H1 (cell line): ENCODE measurements at regions not wholly inside any gene's neighbourhood (a gene's known extent, or its start where the extent isn't known, plus 50 kb on each side); places are given as distances from the start of the nearest gene placed in this dataset.

Source experiments
- CTCF ChIA-PET: fragments of 300-600 bp; sonication (Branson Sonifier 250); formaldehyde crosslinking; loops from one replicate; lab custom pipeline; 2021; ENCODE audit not compliant: partially characterized antibody; lab: Charles Lee
- POLR2A ChIA-PET: fragments of 300-600 bp; sonication (Branson Sonifier 250); formaldehyde crosslinking; loops from one replicate; lab custom pipeline; 2021; ENCODE audit warnings: inconsistent platforms; ENCODE audit not compliant: partially characterized antibody; lab: Charles Lee
- DNase-seq, 2 experiments: peaks; one replicate each; pipeline versions ENCODE4 v3.0.0 to v3.0.0-alpha.2; 2010 to 2022; ENCODE audit warnings: low spot score in 2 of 2, low read depth in 1 of 2, mixed read lengths in 1 of 2
- FAIRE-seq: peaks from 2 replicates; lab custom pipeline; 2011; peaks lifted over from hg19 to GRCh38; lab: Jason Lieb, UNC
- H2AFZ ChIP-seq: 2 replicates; pipeline ENCODE4 v1.8.1; 2012; ENCODE audit warnings: low read length, inconsistent platforms
- H2AK5ac ChIP-seq: 2 replicates; pipeline ENCODE4 v1.6.1; 2013; ENCODE audit warnings: low read depth, low read length
- H2BK120ac ChIP-seq: replicated peaks from 2 replicates; pipeline ENCODE3; 2013; ENCODE audit warnings: low read depth, low read length, inconsistent platforms
- H2BK12ac ChIP-seq: 2 replicates; pipeline ENCODE4 v1.6.1; 2013; ENCODE audit warnings: low read depth, low read length
- H2BK15ac ChIP-seq: 2 replicates; pipeline ENCODE4 v1.6.1; 2013; ENCODE audit warnings: low read length
- H2BK20ac ChIP-seq: 2 replicates; pipeline ENCODE4 v1.6.1; 2013; ENCODE audit warnings: low read length
- H2BK5ac ChIP-seq: 2 replicates; pipeline ENCODE4 v1.6.1; 2013; ENCODE audit warnings: low read depth, low read length
- H3K14ac ChIP-seq: 2 replicates; pipeline ENCODE4 v1.6.1; 2013; ENCODE audit warnings: inconsistent platforms; ENCODE audit not compliant: insufficient read length
- H3K18ac ChIP-seq: 2 replicates; pipeline ENCODE4 v1.6.1; 2013; ENCODE audit warnings: low read length; ENCODE audit errors: extremely low read depth
- H3K23ac ChIP-seq: 2 replicates; pipeline ENCODE4 v1.6.1; 2013; ENCODE audit warnings: inconsistent platforms; ENCODE audit not compliant: insufficient read length
- H3K23me2 ChIP-seq: 2 replicates; pipeline ENCODE4 v1.6.1; 2013; ENCODE audit warnings: low read depth, low read length
- H3K27ac ChIP-seq: 2 replicates; pipeline ENCODE4 v1.6.1; 2011; ENCODE audit warnings: low read depth, low read length, inconsistent platforms
- H3K27me3 ChIP-seq, 4 experiments: replicated peaks in 1 of 4; 1 replicate in 1 of 4; 2 replicates in 3 of 4; pipeline versions ENCODE4 v1.6.1 to v1.8.1; 2011 to 2013; ENCODE audit warnings: low read length in 3 of 4, mild to moderate bottlenecking in 3 of 4, inconsistent platforms in 2 of 4, mixed read lengths in 2 of 4, moderate library complexity in 1 of 4; ENCODE audit not compliant: control insufficient read depth in 3 of 4, insufficient read depth in 3 of 4; ENCODE audit errors: extremely low read depth in 1 of 4
- H3K36me3 ChIP-seq, 4 experiments: 2 replicates each; pipeline versions ENCODE4 v1.6.1 to v1.8.1; 2011 to 2013; ENCODE audit warnings: mild to moderate bottlenecking in 4 of 4, low read length in 3 of 4, moderate library complexity in 2 of 4, control low read depth in 1 of 4, inconsistent platforms in 1 of 4; ENCODE audit not compliant: insufficient read depth in 4 of 4, control insufficient read depth in 2 of 4
- H3K4ac ChIP-seq: replicated peaks from 2 replicates; pipeline ENCODE3; 2013; ENCODE audit warnings: low read length, low read depth, mixed read lengths, inconsistent platforms; ENCODE audit not compliant: insufficient read length
- H3K4me1 ChIP-seq, 4 experiments: replicated peaks in 1 of 4; 1 replicate in 1 of 4; 2 replicates in 3 of 4; pipeline versions ENCODE4 v1.6.1 to v1.8.1; 2011 to 2013; ENCODE audit warnings: low read length in 3 of 4, inconsistent platforms in 2 of 4, mixed read lengths in 1 of 4; ENCODE audit not compliant: insufficient read depth in 4 of 4, control insufficient read depth in 3 of 4
- H3K4me2 ChIP-seq, 2 experiments: 2 replicates each; pipeline versions ENCODE4 v1.6.1 to v1.8.1; 2011 to 2013; ENCODE audit warnings: low read depth in 2 of 2, low read length in 2 of 2, control low read depth in 1 of 2, inconsistent platforms in 1 of 2, mild to moderate bottlenecking in 1 of 2; ENCODE audit not compliant: insufficient read depth in 1 of 2
- H3K4me3 ChIP-seq, 4 experiments: fragments of 200-600, 300-600 bp in 1 of 4; sonication (generic), shearing (Covaris generic), sonication (Bioruptor Twin) in 1 of 4; 2 replicates each; pipeline versions ENCODE4 v1.5.1 to v1.8.1; 2011 to 2016; ENCODE audit warnings: low read length in 4 of 4, low read depth in 3 of 4, control low read depth in 2 of 4, inconsistent platforms in 2 of 4, mild to moderate bottlenecking in 2 of 4, mixed read lengths in 1 of 4, moderate library complexity in 1 of 4; ENCODE audit not compliant: insufficient read depth in 2 of 4; ENCODE audit errors: extremely low read depth in 1 of 4
- H3K56ac ChIP-seq: replicated peaks from 2 replicates; pipeline ENCODE3; 2013; ENCODE audit warnings: low read depth, mild to moderate bottlenecking, mixed read lengths, low read length, inconsistent platforms; ENCODE audit not compliant: insufficient read length
- H3K79me1 ChIP-seq: 2 replicates; pipeline ENCODE4 v1.6.1; 2013; ENCODE audit warnings: low read depth, low read length, control low read depth
- H3K79me2 ChIP-seq, 2 experiments: 2 replicates each; pipeline versions ENCODE4 v1.6.1 to v1.8.1; 2012 to 2013; ENCODE audit warnings: low read length in 2 of 2, mild to moderate bottlenecking in 2 of 2, inconsistent platforms in 1 of 2; ENCODE audit not compliant: insufficient read depth in 2 of 2, control insufficient read depth in 1 of 2
- H3K9ac ChIP-seq, 4 experiments: replicated peaks in 1 of 4; 1 replicate in 1 of 4; 2 replicates in 3 of 4; pipeline versions ENCODE4 v1.6.1 to v1.8.1; 2011 to 2013; ENCODE audit warnings: low read depth in 3 of 4, low read length in 3 of 4, control low read depth in 2 of 4, mild to moderate bottlenecking in 2 of 4, moderate library complexity in 2 of 4, inconsistent platforms in 1 of 4; ENCODE audit errors: extremely low read depth in 1 of 4
- H3K9me3 ChIP-seq, 2 experiments: 2 replicates each; pipeline versions ENCODE4 v1.6.1 to v1.8.1; 2012 to 2013; ENCODE audit warnings: mild to moderate bottlenecking in 2 of 2, moderate library complexity in 2 of 2, control low read depth in 1 of 2, inconsistent platforms in 1 of 2, low read depth in 1 of 2, low read length in 1 of 2, mixed read lengths in 1 of 2; ENCODE audit not compliant: insufficient read depth in 2 of 2
- H4K20me1 ChIP-seq, 2 experiments: replicated peaks in 1 of 2; 2 replicates each; pipeline versions ENCODE3 to v1.8.1; 2011 to 2013; ENCODE audit warnings: inconsistent platforms in 2 of 2, low read length in 2 of 2, mild to moderate bottlenecking in 1 of 2; ENCODE audit not compliant: insufficient read depth in 2 of 2, control insufficient read depth in 1 of 2
- H4K5ac ChIP-seq: 2 replicates; pipeline ENCODE4 v1.6.1; 2013; ENCODE audit warnings: low read length, low read depth, mixed read lengths, inconsistent platforms; ENCODE audit not compliant: insufficient read length
- H4K8ac ChIP-seq: 2 replicates; pipeline ENCODE4 v1.8.0; 2013; ENCODE audit warnings: mild to moderate bottlenecking, moderate library complexity, low read length, inconsistent platforms; ENCODE audit not compliant: insufficient read depth; ENCODE audit errors: extremely low read depth
- H4K91ac ChIP-seq: replicated peaks from 2 replicates; pipeline ENCODE3; 2013; ENCODE audit warnings: low read length, mixed read lengths, inconsistent platforms; ENCODE audit not compliant: insufficient read length
- BRCA1 ChIP-seq: IDR thresholded peaks from 2 replicates; pipeline ENCODE4 v1.6.1; 2012; ENCODE audit warnings: low read depth, low read length, improper control_type of control experiment
- CBX5 ChIP-seq: fragments of 300-800, 300-1000 bp; sonication (generic); IDR thresholded peaks from 2 replicates; pipeline ENCODE4 v1.7.1; 2016; ENCODE audit warnings: antibody characterized with exemption, low read length, low read depth
- FOSL1 ChIP-seq: IDR thresholded peaks from 2 replicates; pipeline ENCODE4 v1.6.1; 2011; ENCODE audit warnings: mild to moderate bottlenecking, low read depth, low read length, moderate library complexity; ENCODE audit not compliant: insufficient read depth
- HDAC2 ChIP-seq, 2 experiments: fragments of 300-600 bp in 1 of 2; sonication (generic) in 1 of 2; IDR thresholded peaks; 2 replicates each; pipeline ENCODE4 v1.6.1; 2011 to 2012; ENCODE audit warnings: low read depth in 2 of 2, low read length in 2 of 2, mild to moderate bottlenecking in 2 of 2, moderate library complexity in 2 of 2, borderline replicate concordance in 1 of 2, inconsistent platforms in 1 of 2
- KDM5A ChIP-seq: fragments of 200-600 bp; IDR thresholded peaks from 2 replicates; pipeline ENCODE4 v1.7.1; 2012; ENCODE audit warnings: mild to moderate bottlenecking, low read length, inconsistent platforms, mixed read lengths
- NRF1 ChIP-seq: IDR thresholded peaks from 2 replicates; pipeline ENCODE4 v1.6.1; 2011; ENCODE audit warnings: mild to moderate bottlenecking, low read depth, low read length, improper control_type of control experiment
- SIN3A ChIP-seq, 2 experiments: IDR thresholded peaks in 1 of 2; conservative IDR thresholded peaks in 1 of 2; 2 replicates each; pipeline ENCODE4 v1.6.1; 2011 to 2012; ENCODE audit warnings: low read length in 2 of 2, improper control_type of control experiment in 1 of 2, low read depth in 1 of 2, mild to moderate bottlenecking in 1 of 2
- TAF7 ChIP-seq: optimal IDR thresholded peaks from 2 replicates; pipeline ENCODE3; 2011; ENCODE audit warnings: low read depth, mild to moderate bottlenecking, inconsistent platforms, low read length, moderate library complexity, borderline replicate concordance
- ZNF274 ChIP-seq: IDR thresholded peaks from 2 replicates; pipeline ENCODE4 v1.7.0; 2012; ENCODE audit warnings: low read length, borderline replicate concordance; ENCODE audit errors: extremely low read depth
- WGBS, 2 experiments: shearing (Covaris generic) in 1 of 2; methylation state at CpG; one replicate each; pipeline versions ENCODE4 v1.1.6 to v1.1.7; 2013 to 2015; ENCODE audit warnings: low lambda C conversion rate in 2 of 2, mixed read lengths in 2 of 2, inconsistent platforms in 1 of 2, low coverage in 1 of 2, missing lambda C conversion rate in 1 of 2; ENCODE audit not compliant: insufficient replicate concordance in 2 of 2, insufficient coverage in 1 of 2, insufficient read length in 1 of 2; ENCODE audit errors: extremely low coverage in 1 of 2, missing lambda C conversion rate in 1 of 2; 5-methylcytosine and 5-hydroxymethylcytosine counted together

GRCh38 chr7:116328161-116328560, 117.8 kb downstream of the TES start:
- H3K36me3 ChIP-seq = no peaks in the 10 kb centered on the region
- H3K14ac ChIP-seq = no peak overlapping the region
- H4K20me1 ChIP-seq = no peaks in the 10 kb centered on the region
- WGBS, 2 experiments = 85% methylated on average over 1 of the region's 1 CpG; no CpG with 5 or more reads in 1 of the 2 experiments
- H2AFZ ChIP-seq = no peak overlapping the region
- H2BK5ac ChIP-seq = no peak overlapping the region
- no peak overlapping the region for H4K91ac ChIP-seq
- no peak overlapping the region for H3K27ac ChIP-seq
- H3K56ac ChIP-seq = no peak overlapping the region
- H3K79me2 ChIP-seq = no peaks in the 10 kb centered on the region
- no peaks in the 10 kb centered on the region for H3K79me1 ChIP-seq
- DNase-seq (no peak), FAIRE-seq (no peak)
- H2BK12ac ChIP-seq = no peak overlapping the region
- no peak overlapping the region for H4K8ac ChIP-seq
- no peak overlapping the region for H3K4me3 ChIP-seq
- H3K4ac ChIP-seq = no peak overlapping the region
- H2AK5ac ChIP-seq = no peak overlapping the region
- no peaks in the 10 kb centered on the region for H3K27me3 ChIP-seq
- TF ChIP-seq HDAC2 (IDR thresholded peaks at IDR 0.05; ENCODE audit: borderline replicate concordance in 1 of 2, low read depth in 2 of 2, low read length in 2 of 2) = no peak
- TF ChIP-seq ZNF274 = no peak
- no peak for TF ChIP-seq SIN3A (conservative IDR thresholded peaks at IDR 0.05 in 1 of 2, IDR thresholded peaks at IDR 0.05 in 1 of 2; ENCODE audit: low read depth in 1 of 2, low read length in 2 of 2)
- TF ChIP-seq CBX5 = no peak
- TF ChIP-seq BRCA1 = no peak
- TF ChIP-seq FOSL1 = no peak
- no peak for TF ChIP-seq KDM5A
- TF ChIP-seq NRF1 = no peak
- no peak for TF ChIP-seq TAF7
- POLR2A ChIA-PET = no interaction called here
- H3K23ac ChIP-seq = no peak overlapping the region
- H2BK20ac ChIP-seq = no peak overlapping the region
- no peak overlapping the region for H3K9ac ChIP-seq
- no peak overlapping the region for H4K5ac ChIP-seq
- no peak overlapping the region for H3K4me2 ChIP-seq
- H3K9me3 ChIP-seq = no peaks in the 10 kb centered on the region
- H2BK120ac ChIP-seq = no peak overlapping the region
- no peaks in the 10 kb centered on the region for H3K23me2 ChIP-seq
- CTCF ChIA-PET = interaction anchor here (1.6 kb wide), 1 partner anchor 165 kb away, joined by 4 read pairs; no protein-coding TSS in a partner anchor
- H3K18ac ChIP-seq = no peak overlapping the region
- peaks cover 0 to 2% (median 0%) of the 10 kb centered on the region in 4 experiments; a peak in 1 of 7 replicates for H3K4me1 ChIP-seq
- H2BK15ac ChIP-seq = no peak overlapping the region
